Mesendoderm (in vitro differentiated cells): ENCODE measurements at regions not wholly inside any gene's neighbourhood (a gene's known extent, or its start where the extent isn't known, plus 50 kb on each side); places are given as distances from the start of the nearest gene placed in this dataset.

Experiments used
- DNase-seq: peaks from one replicate; pipeline ENCODE4 v3.0.0; 2013
- H2AK5ac ChIP-seq: 2 replicates; pipeline ENCODE4 v1.6.1; 2013; ENCODE audit warnings: low read length, inconsistent platforms
- H2BK120ac ChIP-seq: 2 replicates; pipeline ENCODE4 v1.6.1; 2013; ENCODE audit warnings: low read depth, mild to moderate bottlenecking, low read length, moderate library complexity, mixed read lengths
- H2BK15ac ChIP-seq: replicated peaks from 2 replicates; pipeline ENCODE4 v1.6.1; 2013; ENCODE audit warnings: low read depth, mild to moderate bottlenecking, moderate library complexity
- H2BK5ac ChIP-seq: 2 replicates; pipeline ENCODE4 v1.6.1; 2013; ENCODE audit warnings: low read length, inconsistent platforms
- H3K18ac ChIP-seq: 2 replicates; pipeline ENCODE4 v1.6.1; 2013; ENCODE audit warnings: mild to moderate bottlenecking, low read length, mixed read lengths
- H3K23ac ChIP-seq: one replicate; pipeline ENCODE4 v1.6.1; 2013; ENCODE audit warnings: low read length
- H3K27ac ChIP-seq: 2 replicates; pipeline ENCODE4 v1.5.1; 2013; ENCODE audit warnings: low read depth, mild to moderate bottlenecking, inconsistent platforms, low read length, moderate library complexity
- H3K27me3 ChIP-seq: 2 replicates; pipeline ENCODE4 v1.6.1; 2013; ENCODE audit warnings: low read length, control low read depth, mild to moderate bottlenecking, inconsistent platforms; ENCODE audit not compliant: insufficient read depth, poor library complexity
- H3K36me3 ChIP-seq: 2 replicates; pipeline ENCODE4 v1.6.1; 2013; ENCODE audit warnings: low read length, inconsistent platforms; ENCODE audit not compliant: control insufficient read depth, insufficient read depth
- H3K4ac ChIP-seq: one replicate; pipeline ENCODE4 v1.6.1; 2013; ENCODE audit warnings: low read depth, mild to moderate bottlenecking, low read length, moderate library complexity
- H3K4me1 ChIP-seq: 2 replicates; pipeline ENCODE4 v1.6.1; 2013; ENCODE audit warnings: low read depth, low read length, inconsistent platforms; ENCODE audit not compliant: control insufficient read depth
- H3K4me2 ChIP-seq: 2 replicates; pipeline ENCODE4 v1.6.1; 2013; ENCODE audit warnings: low read length
- H3K4me3 ChIP-seq: 2 replicates; pipeline ENCODE4 v1.5.1; 2013; ENCODE audit warnings: mild to moderate bottlenecking, low read length
- H3K56ac ChIP-seq: one replicate; pipeline ENCODE4 v1.6.1; 2013; ENCODE audit warnings: low read length
- H3K79me1 ChIP-seq: 2 replicates; pipeline ENCODE4 v1.6.1; 2013; ENCODE audit warnings: low read length, inconsistent platforms
- H3K79me2 ChIP-seq: 2 replicates; pipeline ENCODE4 v1.6.1; 2013; ENCODE audit warnings: mild to moderate bottlenecking, low read length; ENCODE audit not compliant: control insufficient read depth, insufficient read depth
- H3K9ac ChIP-seq: 2 replicates; pipeline ENCODE4 v1.6.1; 2013; ENCODE audit warnings: low read length, inconsistent platforms
- H4K5ac ChIP-seq: one replicate; pipeline ENCODE4 v1.6.1; 2013; ENCODE audit warnings: low read length
- H4K8ac ChIP-seq: one replicate; pipeline ENCODE4 v1.6.1; 2013; ENCODE audit warnings: low read depth, mild to moderate bottlenecking, control low read depth, low read length, moderate library complexity
- WGBS: extraction: QIAGEN DNeasy Blood & Tissue Kit; methylation state at CpG from one replicate; pipeline ENCODE4 v1.1.7; 2013; ENCODE audit warnings: low lambda C conversion rate, missing lambda C conversion rate; ENCODE audit not compliant: insufficient coverage; ENCODE audit errors: extremely low coverage; 5-methylcytosine and 5-hydroxymethylcytosine counted together

- Histone ChIP-seq H2BK120ac (no peak overlapping the region), H3K4ac (no peak overlapping the region), H3K79me1 (no peaks in the 10 kb centered on the region), H4K5ac (no peak overlapping the region), H4K8ac (no peak overlapping the region), H3K56ac (no peak overlapping the region), H3K27me3 (no peaks in the 10 kb centered on the region), H2BK15ac (no peak overlapping the region), H3K23ac (no peak overlapping the region), H3K18ac (no peak overlapping the region), H2BK5ac (no peak overlapping the region), H3K9ac (no peak overlapping the region), H3K4me2 (no peak overlapping the region), H3K4me1 (no peaks in the 10 kb centered on the region), H3K27ac (no peak overlapping the region), H3K36me3 (no peaks in the 10 kb centered on the region), H2AK5ac (no peak overlapping the region), H3K79me2 (no peaks in the 10 kb centered on the region), H3K4me3 (no peak overlapping the region)
- WGBS, result no CpG with 5 or more reads among the region's 2 CpGs
- DNase-seq, result no peak
Measured at GRCh38 chr1:219467524-219467923, 145.4 kb downstream of the ZC3H11B start.

DNA sequence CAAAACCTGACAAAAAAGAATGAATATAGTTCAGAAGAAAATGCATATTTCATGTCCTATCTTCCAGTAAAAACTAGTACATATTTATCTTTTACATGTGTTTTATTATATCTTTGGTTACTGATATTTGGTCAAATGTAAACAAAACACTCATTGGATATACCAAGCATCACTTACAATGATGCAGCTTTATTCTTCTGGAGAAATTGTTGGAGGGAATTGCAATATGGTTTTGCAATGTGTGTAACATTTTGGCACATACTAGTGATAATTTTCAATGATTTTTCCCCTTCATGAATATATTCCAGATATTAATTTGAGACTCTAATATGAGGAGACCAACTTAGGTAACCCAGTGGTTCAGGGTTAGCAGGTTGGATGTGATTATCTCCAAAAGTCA is 146.1 kb downstream of the ZC3H11B start:
- H3K4me2 ChIP-seq, result no peak overlapping the region
- no peaks in the 10 kb centered on the region for H3K36me3 ChIP-seq
- DNase-seq, result no peak
- H2BK120ac ChIP-seq, result no peak overlapping the region
- H4K8ac ChIP-seq, result no peak overlapping the region
- no peaks in the 10 kb centered on the region for H3K4me1 ChIP-seq
- no peak overlapping the region for H3K56ac ChIP-seq
- no peaks in the 10 kb centered on the region for H3K79me1 ChIP-seq
- H3K4me3 ChIP-seq, result no peak overlapping the region
- no peaks in the 10 kb centered on the region for H3K27me3 ChIP-seq
- H3K27ac ChIP-seq, result no peak overlapping the region
- H2BK5ac ChIP-seq, result no peak overlapping the region
- no peaks in the 10 kb centered on the region for H3K79me2 ChIP-seq
- no peak overlapping the region for H2AK5ac ChIP-seq
- no peak overlapping the region for H2BK15ac ChIP-seq
- no peak overlapping the region for H3K4ac ChIP-seq
- H3K18ac ChIP-seq, result no peak overlapping the region
- no peak overlapping the region for H4K5ac ChIP-seq
- no peak overlapping the region for H3K9ac ChIP-seq
- H3K23ac ChIP-seq, result no peak overlapping the region

GRCh38 chr1:219465212-219466093 is 147.5 kb downstream of the ZC3H11B start:
- WGBS, result no CpG with 5 or more reads among the region's 7 CpGs
- H3K23ac ChIP-seq, result no peak overlapping the region
- H4K5ac ChIP-seq, result no peak overlapping the region
- H2BK120ac ChIP-seq, result no peak overlapping the region
- H3K4me3 ChIP-seq, result no peak overlapping the region
- DNase-seq, result no peak
- no peak overlapping the region for H2BK5ac ChIP-seq
- H3K79me1 ChIP-seq, result no peaks in the 10 kb centered on the region
- H3K4me2 ChIP-seq, result no peak overlapping the region
- H3K36me3 ChIP-seq, result no peaks in the 10 kb centered on the region
- H2BK15ac ChIP-seq, result no peak overlapping the region
- no peak overlapping the region for H3K27ac ChIP-seq
- no peak overlapping the region for H2AK5ac ChIP-seq
- H3K27me3 ChIP-seq, result no peaks in the 10 kb centered on the region
- H3K9ac ChIP-seq, result no peak overlapping the region
- H3K4me1 ChIP-seq, result no peaks in the 10 kb centered on the region
- H3K18ac ChIP-seq, result no peak overlapping the region
- H3K4ac ChIP-seq, result no peak overlapping the region
- H3K79me2 ChIP-seq, result no peaks in the 10 kb centered on the region
- no peak overlapping the region for H3K56ac ChIP-seq
- H4K8ac ChIP-seq, result no peak overlapping the region

DNA sequence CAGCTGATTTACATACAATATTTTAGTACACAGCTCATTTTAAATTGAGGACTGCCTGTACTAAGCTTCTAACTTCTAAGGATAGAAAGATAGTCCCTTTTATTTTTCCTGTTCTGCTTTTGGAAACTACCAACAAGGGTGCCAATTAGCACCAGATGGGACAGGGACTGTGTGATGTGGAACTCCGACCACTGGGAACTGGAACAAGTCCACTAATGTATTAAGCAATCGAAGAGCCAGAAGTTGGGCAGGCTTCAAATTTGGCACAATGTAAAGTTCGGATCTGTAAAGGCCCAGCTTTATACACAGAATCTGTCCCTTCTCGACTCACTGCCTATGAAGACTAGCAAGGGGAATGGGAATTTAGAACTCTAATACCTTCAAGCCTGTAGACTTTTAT is 149.3 kb downstream of the ZC3H11B start:
- Histone ChIP-seq H3K4ac (no peak overlapping the region), H4K8ac (no peak overlapping the region), H2BK15ac (no peak overlapping the region), H3K79me2 (no peaks in the 10 kb centered on the region), H3K56ac (no peak overlapping the region), H3K27ac (no peak overlapping the region), H3K79me1 (no peaks in the 10 kb centered on the region), H2BK5ac (no peak overlapping the region), H3K23ac (no peak overlapping the region), H3K4me2 (no peak overlapping the region), H3K18ac (no peak overlapping the region), H3K9ac (no peak overlapping the region), H3K4me1 (no peaks in the 10 kb centered on the region), H3K4me3 (no peak overlapping the region), H2BK120ac (no peak overlapping the region), H3K27me3 (no peaks in the 10 kb centered on the region), H2AK5ac (no peak overlapping the region), H4K5ac (no peak overlapping the region), H3K36me3 (no peaks in the 10 kb centered on the region)
- DNase-seq, result no peak
- no CpG with 5 or more reads among the region's 4 CpGs for WGBS

- Histone ChIP-seq H2AK5ac (no peak overlapping the region), H2BK15ac (no peak overlapping the region), H3K79me2 (no peaks in the 10 kb centered on the region), H2BK120ac (no peak overlapping the region), H3K56ac (no peak overlapping the region), H3K18ac (no peak overlapping the region), H3K23ac (no peak overlapping the region), H3K9ac (no peak overlapping the region), H3K4ac (no peak overlapping the region), H3K27me3 (no peaks in the 10 kb centered on the region), H3K4me3 (no peak overlapping the region), H4K5ac (no peak overlapping the region), H3K4me1 (no peaks in the 10 kb centered on the region), H3K36me3 (no peaks in the 10 kb centered on the region), H4K8ac (no peak overlapping the region), H3K79me1 (no peaks in the 10 kb centered on the region), H2BK5ac (no peak overlapping the region), H3K27ac (no peak overlapping the region), H3K4me2 (no peak overlapping the region)
- DNase-seq, result no peak
- WGBS, result no CpG with 5 or more reads among the region's 1 CpG
Measured at GRCh38 chr1:219461981-219462400, 150.9 kb downstream of the ZC3H11B start.
